Astrocyte (in vitro differentiated cells and primary cell): ENCODE measurements at regions not wholly inside any gene's neighbourhood (a gene's known extent, or its start where the extent isn't known, plus 50 kb on each side); places are given as distances from the start of the nearest gene placed in this dataset.

Experiments used
- EZH2 ChIP-seq: IDR thresholded peaks from 2 replicates; pipeline ENCODE4 v1.6.1; 2012; ENCODE audit warnings: mild to moderate bottlenecking, low read length, inconsistent platforms; ENCODE audit not compliant: insufficient read depth
- TF ChIP-seq, protein P1 (sequence below): IDR thresholded peaks from 2 replicates; pipeline ENCODE4 v1.5.1; 2011; ENCODE audit warnings: low read depth, mild to moderate bottlenecking, inconsistent platforms, low read length, moderate library complexity; ENCODE audit not compliant: insufficient read depth

- TF ChIP-seq, protein P1, sequence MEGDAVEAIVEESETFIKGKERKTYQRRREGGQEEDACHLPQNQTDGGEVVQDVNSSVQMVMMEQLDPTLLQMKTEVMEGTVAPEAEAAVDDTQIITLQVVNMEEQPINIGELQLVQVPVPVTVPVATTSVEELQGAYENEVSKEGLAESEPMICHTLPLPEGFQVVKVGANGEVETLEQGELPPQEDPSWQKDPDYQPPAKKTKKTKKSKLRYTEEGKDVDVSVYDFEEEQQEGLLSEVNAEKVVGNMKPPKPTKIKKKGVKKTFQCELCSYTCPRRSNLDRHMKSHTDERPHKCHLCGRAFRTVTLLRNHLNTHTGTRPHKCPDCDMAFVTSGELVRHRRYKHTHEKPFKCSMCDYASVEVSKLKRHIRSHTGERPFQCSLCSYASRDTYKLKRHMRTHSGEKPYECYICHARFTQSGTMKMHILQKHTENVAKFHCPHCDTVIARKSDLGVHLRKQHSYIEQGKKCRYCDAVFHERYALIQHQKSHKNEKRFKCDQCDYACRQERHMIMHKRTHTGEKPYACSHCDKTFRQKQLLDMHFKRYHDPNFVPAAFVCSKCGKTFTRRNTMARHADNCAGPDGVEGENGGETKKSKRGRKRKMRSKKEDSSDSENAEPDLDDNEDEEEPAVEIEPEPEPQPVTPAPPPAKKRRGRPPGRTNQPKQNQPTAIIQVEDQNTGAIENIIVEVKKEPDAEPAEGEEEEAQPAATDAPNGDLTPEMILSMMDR: no peak
- TF ChIP-seq EZH2: no peak
These were observed 177.8 kb downstream of the KIF26A start for GRCh38 chr14:104316121-104316722.
